NT2/D1 (cell line): ENCODE measurements at regions not wholly inside any gene's neighbourhood (a gene's known extent, or its start where the extent isn't known, plus 50 kb on each side); places are given as distances from the start of the nearest gene placed in this dataset.

ENCODE experiments used
- SUZ12 ChIP-seq: IDR thresholded peaks from 2 replicates; pipeline ENCODE4 v1.6.1; 2011; ENCODE audit not compliant: insufficient read length, insufficient read depth; ENCODE audit errors: extremely low read depth
- YY1 ChIP-seq: IDR thresholded peaks from 2 replicates; pipeline ENCODE4 v1.6.1; 2011; ENCODE audit not compliant: insufficient read length, insufficient read depth
- ZNF274 ChIP-seq: IDR thresholded peaks from 2 replicates; pipeline ENCODE4 v1.6.1; 2011; ENCODE audit warnings: mild to moderate bottlenecking, low read depth, low read length

- TF ChIP-seq ZNF274 (no peak), YY1 (no peak), SUZ12 (no peak)
Observed at GRCh38 chr21:35211782-35212181, 162.7 kb upstream of the RUNX1 start.
